ENCODE measurements at regions not wholly inside any gene's neighbourhood (a gene's known extent, or its start where the extent isn't known, plus 50 kb on each side); places are given as distances from the start of the nearest gene placed in this dataset.

DNA sequence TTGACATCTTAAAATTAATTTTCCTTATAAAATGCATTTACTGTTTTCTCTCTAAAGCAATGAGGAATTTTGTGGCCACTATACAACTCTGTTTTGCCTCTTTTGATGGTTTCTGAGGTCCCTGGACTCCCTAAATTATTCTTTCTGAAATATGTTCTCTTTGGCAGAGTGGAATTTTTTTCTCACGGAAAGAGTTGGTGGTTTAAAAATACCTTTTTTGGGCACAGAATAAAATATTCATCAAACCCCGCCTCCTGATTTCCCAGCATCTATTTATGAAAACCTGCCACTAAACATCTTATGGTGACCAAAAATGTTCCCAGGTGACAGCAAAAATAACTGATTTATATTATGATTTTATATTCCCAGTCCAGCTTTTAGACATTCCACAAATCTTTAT lies 165.3 kb upstream of the SYT6 start:
- DNase-seq (ENCODE audit: low spot score) = no peak
- Histone ChIP-seq H3K9me3 (no peaks in the 10 kb centered on the region), H3K27ac (peak overlapping the region in 1 of 2 donors; percentile 23), H3K4me1 (ENCODE audit: control insufficient read depth in 1 of 2, low read depth in 2 of 2) (peaks cover 0 to 15% of the 10 kb centered on the region in 2 donors), H3K4me3 (peak overlapping the region; percentile 3), H3K36me3 (no peaks in the 10 kb centered on the region), H3K27me3 (replicated peaks; ENCODE audit: insufficient read depth) (no peaks in the 10 kb centered on the region)
- ATAC-seq (ENCODE audit: insufficient number of reproducible peaks, low FRiP score, low read depth) = no peak
- TF ChIP-seq, protein P1, sequence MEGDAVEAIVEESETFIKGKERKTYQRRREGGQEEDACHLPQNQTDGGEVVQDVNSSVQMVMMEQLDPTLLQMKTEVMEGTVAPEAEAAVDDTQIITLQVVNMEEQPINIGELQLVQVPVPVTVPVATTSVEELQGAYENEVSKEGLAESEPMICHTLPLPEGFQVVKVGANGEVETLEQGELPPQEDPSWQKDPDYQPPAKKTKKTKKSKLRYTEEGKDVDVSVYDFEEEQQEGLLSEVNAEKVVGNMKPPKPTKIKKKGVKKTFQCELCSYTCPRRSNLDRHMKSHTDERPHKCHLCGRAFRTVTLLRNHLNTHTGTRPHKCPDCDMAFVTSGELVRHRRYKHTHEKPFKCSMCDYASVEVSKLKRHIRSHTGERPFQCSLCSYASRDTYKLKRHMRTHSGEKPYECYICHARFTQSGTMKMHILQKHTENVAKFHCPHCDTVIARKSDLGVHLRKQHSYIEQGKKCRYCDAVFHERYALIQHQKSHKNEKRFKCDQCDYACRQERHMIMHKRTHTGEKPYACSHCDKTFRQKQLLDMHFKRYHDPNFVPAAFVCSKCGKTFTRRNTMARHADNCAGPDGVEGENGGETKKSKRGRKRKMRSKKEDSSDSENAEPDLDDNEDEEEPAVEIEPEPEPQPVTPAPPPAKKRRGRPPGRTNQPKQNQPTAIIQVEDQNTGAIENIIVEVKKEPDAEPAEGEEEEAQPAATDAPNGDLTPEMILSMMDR (IDR thresholded peaks at IDR 0.05) = no peak

DNA sequence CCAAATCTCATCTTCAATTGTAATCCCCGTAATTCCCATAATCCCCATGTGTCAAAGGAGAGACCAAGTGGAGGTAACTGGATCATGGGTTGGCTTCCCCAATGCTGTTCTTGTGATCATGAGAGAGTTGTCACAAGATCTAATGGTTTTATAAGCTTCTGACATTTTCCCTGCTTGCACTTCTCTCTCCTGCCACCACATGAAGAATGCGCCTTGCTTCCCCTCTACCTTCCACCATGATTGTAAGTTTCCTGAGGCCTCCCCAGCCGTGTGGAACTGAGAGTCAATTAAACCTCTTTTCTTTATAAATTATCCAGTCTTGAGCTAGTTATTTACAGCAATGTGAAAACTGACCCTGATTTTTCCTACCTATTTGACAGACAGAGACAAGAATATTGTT lies 162.5 kb upstream of the SYT6 start:
- DNase-seq (ENCODE audit: low spot score) (no peak), ATAC-seq (ENCODE audit: insufficient number of reproducible peaks, low FRiP score, low read depth) (no peak)
- Histone ChIP-seq H3K4me1 (ENCODE audit: control insufficient read depth in 1 of 2, low read depth in 2 of 2) (peaks cover 0 to 15% of the 10 kb centered on the region in 2 donors), H3K27ac (no peak overlapping the region), H3K9me3 (no peaks in the 10 kb centered on the region), H3K27me3 (replicated peaks; ENCODE audit: insufficient read depth) (no peaks in the 10 kb centered on the region), H3K4me3 (no peak overlapping the region), H3K36me3 (no peaks in the 10 kb centered on the region)
- TF ChIP-seq, protein P1 (IDR thresholded peaks at IDR 0.05) = no peak

DNA sequence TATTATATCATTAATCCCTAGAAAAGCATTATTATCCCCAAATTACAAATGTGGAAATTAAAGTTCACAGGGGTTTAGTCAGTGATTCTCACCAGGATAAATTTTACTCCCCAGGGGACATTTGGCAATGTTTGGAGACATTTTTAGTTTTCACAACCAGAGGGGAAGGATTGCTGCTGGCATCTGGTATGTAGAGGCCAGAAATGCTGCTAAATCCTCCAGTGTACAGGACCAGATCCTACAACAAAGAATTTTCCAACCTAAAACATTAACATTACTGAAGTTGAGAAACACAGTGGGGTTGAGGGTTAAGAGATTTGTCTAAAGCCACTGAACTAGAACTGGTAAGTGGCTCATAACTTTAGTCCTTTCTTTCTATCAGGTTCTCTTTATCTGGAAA lies 162.0 kb upstream of the SYT6 start:
- H3K4me1 ChIP-seq (ENCODE audit: control insufficient read depth in 1 of 2, low read depth in 2 of 2) = peaks cover 0 to 15% of the 10 kb centered on the region in 2 donors
- H3K9me3 ChIP-seq = no peaks in the 10 kb centered on the region
- ATAC-seq (ENCODE audit: insufficient number of reproducible peaks, low FRiP score, low read depth) = no peak
- TF ChIP-seq, protein P1 (IDR thresholded peaks at IDR 0.05) = no peak
- no peak for DNase-seq (ENCODE audit: low spot score)
- no peaks in the 10 kb centered on the region for H3K27me3 ChIP-seq (replicated peaks; ENCODE audit: insufficient read depth)
- H3K27ac ChIP-seq = no peak overlapping the region
- no peaks in the 10 kb centered on the region for H3K36me3 ChIP-seq
- H3K4me3 ChIP-seq = no peak overlapping the region

DNA sequence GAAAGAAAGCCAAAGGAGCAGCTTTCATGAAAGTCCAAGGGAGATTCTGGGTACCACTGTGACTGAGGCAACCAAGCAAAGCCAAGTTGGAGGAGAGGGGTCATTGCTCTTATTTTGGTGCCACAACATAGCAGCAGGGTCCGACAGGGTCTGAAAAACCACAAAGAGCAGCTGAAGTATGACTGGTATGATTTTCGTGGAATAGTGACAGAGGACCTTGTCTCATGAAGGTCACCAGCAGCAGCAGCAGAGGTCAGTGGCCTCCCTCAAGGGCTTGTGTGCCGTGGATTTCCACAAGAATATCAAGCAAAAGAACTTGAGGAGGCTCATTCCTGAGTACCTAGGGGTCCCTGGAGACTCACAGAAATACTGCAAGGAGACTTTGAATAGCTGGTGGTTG lies 160.9 kb upstream of the SYT6 start:
- Histone ChIP-seq H3K4me3 (no peak overlapping the region), H3K36me3 (no peaks in the 10 kb centered on the region), H3K9me3 (no peaks in the 10 kb centered on the region), H3K27ac (no peak overlapping the region), H3K27me3 (replicated peaks; ENCODE audit: insufficient read depth) (no peaks in the 10 kb centered on the region), H3K4me1 (ENCODE audit: control insufficient read depth in 1 of 2, low read depth in 2 of 2) (peaks cover 0 to 8% of the 10 kb centered on the region in 2 donors)
- DNase-seq (ENCODE audit: low spot score) (no peak), ATAC-seq (ENCODE audit: insufficient number of reproducible peaks, low FRiP score, low read depth) (no peak)
- TF ChIP-seq, protein P1 (IDR thresholded peaks at IDR 0.05) = no peak

DNA sequence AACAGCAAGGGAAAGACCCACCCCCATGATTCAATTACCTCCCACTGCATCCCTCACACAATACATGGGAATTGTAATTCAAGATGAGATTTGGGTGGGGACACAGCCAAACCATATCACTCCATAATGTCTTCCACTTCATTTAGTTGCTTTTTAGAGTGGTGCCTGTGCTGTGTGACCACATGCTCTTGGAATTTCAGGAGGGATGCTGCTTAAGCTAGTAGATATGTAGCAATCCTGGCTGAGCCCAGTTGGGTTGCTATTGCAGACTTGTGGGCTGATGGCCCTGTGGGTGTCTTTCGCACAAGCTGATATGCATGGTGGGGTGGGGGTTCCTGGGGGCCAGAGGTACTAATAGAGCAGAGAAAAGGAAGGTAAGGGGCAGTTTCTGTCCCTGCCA lies 160.4 kb upstream of the SYT6 start:
- no peaks in the 10 kb centered on the region for H3K27me3 ChIP-seq (replicated peaks; ENCODE audit: insufficient read depth)
- ATAC-seq (ENCODE audit: insufficient number of reproducible peaks, low FRiP score, low read depth) (no peak), DNase-seq (ENCODE audit: low spot score) (no peak)
- TF ChIP-seq, protein P1 (IDR thresholded peaks at IDR 0.05) = no peak
- no peaks in the 10 kb centered on the region for H3K9me3 ChIP-seq
- no peaks in the 10 kb centered on the region for H3K36me3 ChIP-seq
- no peak overlapping the region for H3K4me3 ChIP-seq
- H3K27ac ChIP-seq = no peak overlapping the region
- H3K4me1 ChIP-seq (ENCODE audit: control insufficient read depth in 1 of 2, low read depth in 2 of 2) = peaks cover 0 to 3% of the 10 kb centered on the region in 2 donors
